Neural progenitor cell (in vitro differentiated cells): ENCODE measurements at regions not wholly inside any gene's neighbourhood (a gene's known extent, or its start where the extent isn't known, plus 50 kb on each side); places are given as distances from the start of the nearest gene placed in this dataset.

ENCODE experiments used
- DNase-seq: peaks from one replicate; pipeline ENCODE4 v3.0.0-alpha.2; 2016; ENCODE audit warnings: low spot score
- H2AFZ ChIP-seq: fragments of 200-600 bp; sonication (generic); replicated peaks from 2 replicates; pipeline ENCODE4 v1.6.1; 2016; ENCODE audit warnings: antibody characterized with exemption
- H3F3A ChIP-seq: fragments of 200-600 bp; sonication (generic); 2 replicates; pipeline ENCODE4 v1.6.1; 2016; ENCODE audit warnings: antibody characterized with exemption, low read depth
- H3K27ac ChIP-seq: fragments of 200-600 bp; sonication (generic); 2 replicates; pipeline ENCODE4 v1.5.1; 2016; ENCODE audit warnings: mild to moderate bottlenecking
- H3K27me3 ChIP-seq: fragments of 200-600 bp; sonication (generic); 2 replicates; pipeline ENCODE4 v1.6.1; 2016; ENCODE audit warnings: mild to moderate bottlenecking, moderate library complexity
- H3K36me3 ChIP-seq: fragments of 200-600 bp; sonication (generic); 2 replicates; pipeline ENCODE4 v1.5.1; 2016
- H3K4me1 ChIP-seq: fragments of 200-600 bp; sonication (generic); 2 replicates; pipeline ENCODE4 v1.6.1; 2016; ENCODE audit warnings: mixed run types
- H3K4me2 ChIP-seq: fragments of 200-600 bp; sonication (generic); 2 replicates; pipeline ENCODE4 v1.6.1; 2016
- H3K4me3 ChIP-seq: fragments of 200-600 bp; sonication (generic); 2 replicates; pipeline ENCODE4 v1.5.1; 2016
- H3K79me2 ChIP-seq: fragments of 200-600 bp; sonication (generic); 2 replicates; pipeline ENCODE4 v1.6.1; 2016; ENCODE audit warnings: low read depth
- H3K9ac ChIP-seq: fragments of 200-600 bp; sonication (generic); 2 replicates; pipeline ENCODE4 v1.6.1; 2016
- H3K9me3 ChIP-seq: fragments of 200-600 bp; sonication (generic); 2 replicates; pipeline ENCODE4 v1.5.1; 2016; ENCODE audit warnings: low read depth
- H4K20me1 ChIP-seq: fragments of 200-600 bp; sonication (generic); 2 replicates; pipeline ENCODE4 v1.6.1; 2016; ENCODE audit warnings: low read depth
- H3K27ac Mint-ChIP-seq: 3 replicates; pipeline ENCODE4 v1.8.0; 2021; ENCODE audit warnings: mixed read lengths
- H3K27me3 Mint-ChIP-seq: 2 replicates; pipeline ENCODE4 v1.8.0; 2022; ENCODE audit warnings: low read depth, mild to moderate bottlenecking, inconsistent platforms, moderate library complexity, mixed read lengths; ENCODE audit not compliant: insufficient read depth
- H3K36me3 Mint-ChIP-seq: 3 replicates; pipeline ENCODE4 v1.8.0; 2021; ENCODE audit warnings: mixed read lengths
- H3K4me1 Mint-ChIP-seq: 3 replicates; pipeline ENCODE4 v1.8.0; 2021; ENCODE audit warnings: mixed read lengths
- H3K4me3 Mint-ChIP-seq: 3 replicates; pipeline ENCODE4 v1.8.0; 2021; ENCODE audit warnings: mild to moderate bottlenecking, moderate library complexity, mixed read lengths
- H3K9me3 Mint-ChIP-seq: 3 replicates; pipeline ENCODE4 v1.8.0; 2020; ENCODE audit warnings: mixed read lengths
- CTCF ChIP-seq: fragments of 200-600 bp; sonication (generic); IDR thresholded peaks from 2 replicates; pipeline ENCODE4 v1.5.1; 2017; ENCODE audit warnings: antibody characterized with exemption, mild to moderate bottlenecking
- EZH2 ChIP-seq: fragments of 200-600 bp; sonication (generic); IDR thresholded peaks from 2 replicates; pipeline ENCODE4 v1.6.1; 2017; ENCODE audit warnings: antibody characterized with exemption, mild to moderate bottlenecking, moderate library complexity
- EZH2phosphoT487 ChIP-seq: fragments of 200-600 bp; sonication (generic); IDR thresholded peaks from 2 replicates; pipeline ENCODE4 v1.6.1; 2017; ENCODE audit warnings: antibody characterized with exemption

DNA sequence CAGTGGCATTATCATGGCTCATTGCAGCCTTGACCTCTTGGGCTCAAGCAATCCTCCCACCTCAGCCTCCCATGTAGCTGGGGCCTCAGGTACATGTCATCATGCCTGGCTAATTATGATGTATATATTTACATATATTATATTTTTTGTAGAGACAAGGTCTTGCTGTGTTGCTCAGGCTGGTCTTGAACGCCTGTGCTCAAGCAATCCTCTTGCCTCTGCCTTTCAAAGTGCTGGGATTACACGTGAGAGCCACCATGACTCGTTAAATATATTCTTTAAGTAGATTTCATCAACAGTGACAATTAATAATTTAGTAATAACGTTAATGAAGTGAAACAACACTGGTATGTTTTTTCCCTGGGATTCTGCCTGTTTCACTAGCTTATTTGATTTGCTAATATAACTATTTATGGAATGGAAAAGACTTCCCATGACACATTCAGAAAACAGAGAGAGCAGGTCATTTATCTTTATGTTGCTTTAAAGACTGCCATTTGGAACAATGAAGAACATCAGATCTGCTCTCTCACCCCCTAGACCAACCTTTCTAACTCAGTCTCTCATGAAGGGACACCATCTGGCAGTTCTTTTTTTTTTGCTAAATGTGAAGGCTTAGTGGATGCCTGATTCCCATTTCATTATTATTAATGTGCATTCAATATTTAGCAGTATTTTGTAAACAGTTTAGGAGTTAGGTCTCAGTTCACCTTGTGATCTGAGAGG, 295.6 kb downstream of the KIF4B start:
- H3F3A ChIP-seq = no peaks in the 10 kb centered on the region
- Mint-ChIP-seq H3K36me3 (no peaks in the 10 kb centered on the region), H3K27ac (no peak overlapping the region), H3K4me1 (no peaks in the 10 kb centered on the region), H3K9me3 (no peaks in the 10 kb centered on the region), H3K4me3 (no peak overlapping the region), H3K27me3 (peaks cover 5% of the 10 kb centered on the region)
- no peak overlapping the region for H3K27ac ChIP-seq
- no peaks in the 10 kb centered on the region for H3K36me3 ChIP-seq
- DNase-seq = no peak
- no peak overlapping the region for H3K9ac ChIP-seq
- TF ChIP-seq EZH2 (no peak), CTCF (no peak), EZH2phosphoT487 (no peak)
- H3K27me3 ChIP-seq = no peaks in the 10 kb centered on the region
- H3K79me2 ChIP-seq = no peaks in the 10 kb centered on the region
- H3K4me1 ChIP-seq = no peaks in the 10 kb centered on the region
- H3K9me3 ChIP-seq = no peaks in the 10 kb centered on the region
- H3K4me3 ChIP-seq = no peak overlapping the region
- no peaks in the 10 kb centered on the region for H4K20me1 ChIP-seq
- H2AFZ ChIP-seq = no peak overlapping the region
- no peak overlapping the region for H3K4me2 ChIP-seq

DNA sequence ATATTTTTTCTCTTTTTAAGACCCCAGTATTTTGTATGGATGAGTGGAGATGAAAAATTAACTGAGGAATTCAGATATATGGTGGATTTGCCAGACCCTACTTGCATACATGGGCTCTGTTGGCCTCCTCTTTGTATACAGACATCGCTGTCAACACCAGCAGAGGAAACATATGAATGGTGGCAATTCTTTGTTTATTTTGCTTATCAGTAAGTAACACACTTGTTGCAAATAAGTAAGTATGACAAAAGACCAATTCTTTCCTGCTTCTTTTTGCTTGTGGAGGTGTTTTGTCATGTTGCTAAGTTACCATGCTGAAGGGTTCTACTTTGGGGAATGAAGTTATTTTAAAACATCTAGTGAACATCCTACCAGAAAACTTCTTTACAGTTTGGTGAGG, 298.2 kb downstream of the KIF4B start:
- Mint-ChIP-seq H3K4me3 (no peak overlapping the region), H3K27ac (no peak overlapping the region), H3K27me3 (peaks cover 5% of the 10 kb centered on the region), H3K4me1 (peaks cover 5% of the 10 kb centered on the region), H3K9me3 (no peaks in the 10 kb centered on the region), H3K36me3 (no peaks in the 10 kb centered on the region)
- Histone ChIP-seq H3F3A (no peaks in the 10 kb centered on the region), H3K4me1 (peaks cover 7% of the 10 kb centered on the region), H3K4me2 (no peak overlapping the region), H3K36me3 (no peaks in the 10 kb centered on the region), H3K9me3 (no peaks in the 10 kb centered on the region), H4K20me1 (no peaks in the 10 kb centered on the region), H3K9ac (no peak overlapping the region), H3K79me2 (no peaks in the 10 kb centered on the region), H3K4me3 (no peak overlapping the region), H3K27me3 (no peaks in the 10 kb centered on the region), H2AFZ (no peak overlapping the region), H3K27ac (no peak overlapping the region)
- TF ChIP-seq EZH2 (no peak), CTCF (no peak), EZH2phosphoT487 (no peak)
- no peak for DNase-seq

DNA sequence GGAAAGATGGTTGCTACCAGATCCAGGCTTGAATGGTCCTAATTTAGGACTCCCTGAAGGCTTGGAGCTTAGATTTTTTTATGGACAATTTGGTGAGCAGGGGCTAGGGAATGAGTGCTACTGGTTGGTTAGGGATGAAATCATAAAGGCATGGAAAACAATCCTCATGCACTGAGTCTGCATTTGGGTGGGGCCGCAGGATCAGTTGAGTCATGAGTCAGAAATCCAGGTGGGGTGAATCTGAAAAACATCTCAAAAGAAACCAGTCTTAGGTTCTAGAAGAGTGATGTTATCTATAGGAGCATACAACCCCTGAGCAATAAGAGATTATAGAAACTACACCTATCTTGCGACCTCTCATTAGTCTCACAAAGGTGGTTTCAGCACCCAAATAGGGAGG, 300.0 kb downstream of the KIF4B start:
- Histone ChIP-seq H3K27ac (no peak overlapping the region), H4K20me1 (no peaks in the 10 kb centered on the region), H2AFZ (no peak overlapping the region), H3K4me2 (no peak overlapping the region), H3K9ac (no peak overlapping the region), H3K79me2 (no peaks in the 10 kb centered on the region), H3K36me3 (no peaks in the 10 kb centered on the region), H3F3A (no peaks in the 10 kb centered on the region), H3K4me1 (peaks cover 8% of the 10 kb centered on the region), H3K27me3 (no peaks in the 10 kb centered on the region), H3K4me3 (no peak overlapping the region), H3K9me3 (no peaks in the 10 kb centered on the region)
- H3K27ac Mint-ChIP-seq = no peak overlapping the region
- H3K4me1 Mint-ChIP-seq = peaks cover 6% of the 10 kb centered on the region
- no peaks in the 10 kb centered on the region for H3K9me3 Mint-ChIP-seq
- no peak for DNase-seq
- no peaks in the 10 kb centered on the region for H3K36me3 Mint-ChIP-seq
- H3K27me3 Mint-ChIP-seq = peaks cover 5% of the 10 kb centered on the region
- TF ChIP-seq EZH2 (no peak), CTCF (no peak), EZH2phosphoT487 (no peak)
- no peak overlapping the region for H3K4me3 Mint-ChIP-seq
